Amniotic epithelial cell (primary cell): ENCODE measurements at regions not wholly inside any gene's neighbourhood (a gene's known extent, or its start where the extent isn't known, plus 50 kb on each side); places are given as distances from the start of the nearest gene placed in this dataset.
"Not testable (repeated sequence)": the region's sequence is repeated elsewhere in the genome, so short reads cannot be mapped to it uniquely, and the experiment has no call there.

ENCODE experiments used
- DNase-seq: peaks from one replicate; pipeline ENCODE4 v3.0.0-alpha.2; 2010; ENCODE audit warnings: low read depth

DNA sequence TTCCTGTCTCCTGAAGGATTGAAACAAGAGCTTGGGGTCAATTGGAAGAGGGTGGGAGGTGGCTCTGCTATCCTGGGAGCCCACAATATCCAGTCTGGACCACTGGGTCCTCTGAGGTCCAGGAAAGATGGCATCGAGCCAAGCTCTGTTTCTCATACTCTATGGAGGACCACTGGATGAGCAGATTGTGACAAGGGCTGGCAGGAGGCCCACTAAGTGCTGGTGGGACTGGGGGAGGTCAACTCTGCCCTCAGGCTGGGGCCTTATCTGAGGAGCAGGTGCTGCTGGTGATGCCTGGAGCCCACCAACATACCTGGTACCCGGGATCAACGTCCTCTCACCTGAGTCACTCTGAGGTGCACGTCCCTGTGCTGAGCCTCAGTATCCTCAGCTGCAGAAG, 142.4 kb downstream of the NDUFA10 start:
- DNase-seq, result no peak

DNA sequence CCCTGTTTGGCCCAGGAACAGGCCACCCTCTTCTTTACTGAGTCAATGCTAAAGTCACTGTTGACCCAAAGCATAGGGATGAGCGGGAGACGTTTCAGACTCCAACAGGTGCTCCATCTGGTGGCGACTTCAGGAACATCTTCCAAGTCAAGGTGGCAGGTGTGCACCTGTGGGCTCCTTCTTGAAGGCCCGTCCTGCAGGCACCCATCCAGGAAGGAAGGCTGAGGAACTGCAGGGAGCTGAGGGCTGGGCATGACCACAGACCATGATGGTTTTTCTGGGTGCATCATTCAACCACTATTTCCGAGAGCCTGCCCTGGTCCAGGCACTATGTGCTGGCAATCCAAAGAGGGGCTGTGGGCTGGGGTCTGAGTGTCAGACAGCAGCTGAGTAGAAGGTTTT, 142.8 kb downstream of the NDUFA10 start:
- peak; percentile 14 for DNase-seq

DNA sequence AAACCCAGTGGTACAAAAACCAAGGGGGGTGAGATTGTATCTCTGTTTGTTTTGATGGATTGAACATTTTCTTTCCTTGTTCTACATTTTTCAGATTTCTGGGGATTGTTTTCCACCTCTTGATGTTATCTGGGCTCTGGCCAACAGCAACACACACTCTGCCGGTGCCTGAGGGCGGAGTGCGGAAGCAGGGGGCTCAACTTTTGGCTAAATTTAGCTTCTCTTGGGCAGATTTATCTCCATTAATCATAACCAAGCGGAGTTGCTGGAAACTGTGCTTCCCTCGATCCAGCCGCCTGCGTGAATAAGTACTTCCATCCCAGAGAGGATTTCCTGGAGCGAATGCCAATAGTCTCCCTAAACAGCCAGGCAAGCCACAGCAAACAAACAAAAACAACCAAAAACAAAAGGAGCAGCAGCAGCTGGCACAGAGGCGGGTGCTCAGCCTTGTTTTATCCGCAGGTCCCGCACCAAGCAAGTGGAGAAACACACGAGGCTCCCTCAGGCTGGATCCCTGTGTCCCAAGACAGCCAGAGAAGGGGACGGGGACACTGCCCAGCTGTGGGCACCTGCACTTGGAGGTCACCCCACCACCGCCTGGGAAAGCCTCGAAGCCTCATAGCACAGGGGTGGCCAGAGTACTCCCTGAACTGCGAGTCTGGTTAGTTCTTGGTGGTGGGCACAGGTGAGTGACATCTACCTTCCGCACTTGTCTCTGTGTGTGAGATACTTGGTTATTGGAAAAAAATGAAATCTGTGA, 143.4 kb downstream of the NDUFA10 start:
- DNase-seq, result peak; percentile 13

DNA sequence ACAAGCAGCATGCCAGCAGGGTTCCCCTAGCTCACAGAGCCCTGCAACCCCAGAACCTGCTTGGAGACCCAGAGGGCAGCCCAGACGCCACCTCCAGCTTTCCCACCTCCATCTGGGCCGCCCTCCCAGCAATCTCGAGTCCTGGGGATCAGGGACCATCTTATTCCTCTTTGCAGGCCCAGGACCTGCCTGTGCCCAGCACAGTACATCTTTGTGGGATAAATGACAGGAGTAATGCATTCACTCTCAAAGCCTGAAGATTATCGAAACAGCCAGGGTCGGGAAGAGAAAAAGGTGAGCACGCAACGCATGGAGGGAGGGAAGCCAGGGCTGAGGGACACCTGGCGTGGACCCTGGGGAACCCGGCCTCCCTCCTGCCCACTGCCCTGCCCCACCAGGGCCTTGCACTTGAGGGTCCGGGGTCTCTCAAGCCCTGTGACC, 144.1 kb downstream of the NDUFA10 start:
- DNase-seq, result no peak

DNA sequence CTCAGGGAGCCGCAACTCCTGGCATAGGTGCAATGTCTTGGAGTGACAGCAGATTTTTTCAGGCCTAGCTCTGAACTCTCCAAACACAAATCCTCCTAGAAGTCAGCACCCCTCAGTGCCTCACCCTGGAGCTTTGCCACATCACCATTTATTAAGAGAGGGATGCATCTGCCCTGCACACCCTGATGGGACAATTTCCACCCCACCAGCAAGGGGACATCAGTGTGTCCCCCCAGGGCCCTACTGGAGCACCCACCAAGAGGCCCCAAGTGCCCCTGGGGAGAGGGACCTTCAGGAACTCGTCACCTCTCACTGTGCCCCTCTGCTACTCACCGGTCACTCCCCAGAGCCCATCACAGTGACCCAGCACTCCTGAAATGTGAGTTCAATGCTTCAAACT, 144.7 kb downstream of the NDUFA10 start:
- DNase-seq, result no peak

DNA sequence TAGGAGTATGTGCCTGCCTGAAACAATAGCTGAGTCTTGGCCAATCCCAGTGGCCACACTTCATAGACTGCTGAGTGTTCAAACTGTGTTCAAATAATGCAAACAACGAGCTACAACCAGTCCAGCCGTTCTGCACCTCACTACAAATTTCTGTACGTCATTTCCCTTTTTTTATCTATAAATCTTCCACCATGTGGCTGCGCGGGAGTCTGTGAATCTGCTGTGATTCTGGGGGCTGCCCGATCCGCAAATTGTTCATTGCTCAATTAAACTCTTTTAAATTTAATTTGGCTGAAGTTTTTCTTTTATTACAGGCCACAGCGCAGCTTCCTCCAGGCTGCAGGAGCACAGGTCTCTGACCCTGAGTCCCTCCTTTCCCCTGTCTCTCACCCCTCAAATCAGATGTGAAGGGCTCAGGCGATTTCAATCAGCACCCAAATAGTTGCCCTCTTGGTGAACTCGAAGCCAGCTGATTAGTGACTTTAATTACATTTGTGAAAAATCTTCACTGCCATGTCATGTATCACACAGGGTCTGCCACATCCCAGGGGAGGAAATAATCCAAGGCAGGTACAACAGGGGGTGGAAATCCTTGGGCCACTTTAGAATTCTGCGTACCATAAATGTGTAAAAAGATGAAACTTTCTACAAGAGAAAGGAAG, 145.6 kb downstream of the NDUFA10 start:
- DNase-seq, result no peak

DNA sequence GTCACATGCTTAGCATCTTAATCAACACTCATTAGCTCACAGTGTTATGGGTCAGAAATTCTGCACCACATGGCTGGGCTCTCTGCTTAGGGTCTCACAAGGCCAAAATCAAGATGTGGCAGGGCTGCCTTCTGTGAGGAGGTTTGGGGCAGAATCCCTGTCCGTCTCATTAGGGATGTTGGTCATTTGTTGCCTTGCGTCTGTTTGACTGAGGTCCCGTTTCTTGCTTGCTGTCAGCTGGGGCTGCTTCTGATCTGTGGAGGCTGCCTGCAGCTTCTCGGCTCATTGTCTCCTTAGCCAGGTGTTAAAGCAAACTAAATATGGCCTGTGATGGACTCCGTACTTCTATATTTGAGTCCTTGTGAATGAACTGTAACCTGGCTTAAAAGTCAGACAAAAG, 146.5 kb downstream of the NDUFA10 start:
- no peak for DNase-seq

DNA sequence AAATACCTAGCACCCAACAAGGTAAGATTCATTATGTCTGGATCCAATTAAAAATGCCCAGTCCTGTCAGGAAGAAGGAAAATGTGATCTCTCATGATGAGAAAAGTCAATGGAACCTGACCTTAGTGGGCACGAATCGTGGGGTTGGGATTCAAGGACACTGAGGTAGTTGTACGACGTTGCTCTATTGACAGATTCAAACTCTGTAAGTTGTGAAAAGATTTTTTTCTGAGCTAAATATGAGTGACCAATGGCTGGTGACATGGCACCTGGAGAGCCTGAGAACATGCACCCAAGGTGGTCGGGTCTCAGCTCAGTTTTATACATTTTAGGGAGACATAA, 148.2 kb downstream of the NDUFA10 start:
- no peak for DNase-seq

DNA sequence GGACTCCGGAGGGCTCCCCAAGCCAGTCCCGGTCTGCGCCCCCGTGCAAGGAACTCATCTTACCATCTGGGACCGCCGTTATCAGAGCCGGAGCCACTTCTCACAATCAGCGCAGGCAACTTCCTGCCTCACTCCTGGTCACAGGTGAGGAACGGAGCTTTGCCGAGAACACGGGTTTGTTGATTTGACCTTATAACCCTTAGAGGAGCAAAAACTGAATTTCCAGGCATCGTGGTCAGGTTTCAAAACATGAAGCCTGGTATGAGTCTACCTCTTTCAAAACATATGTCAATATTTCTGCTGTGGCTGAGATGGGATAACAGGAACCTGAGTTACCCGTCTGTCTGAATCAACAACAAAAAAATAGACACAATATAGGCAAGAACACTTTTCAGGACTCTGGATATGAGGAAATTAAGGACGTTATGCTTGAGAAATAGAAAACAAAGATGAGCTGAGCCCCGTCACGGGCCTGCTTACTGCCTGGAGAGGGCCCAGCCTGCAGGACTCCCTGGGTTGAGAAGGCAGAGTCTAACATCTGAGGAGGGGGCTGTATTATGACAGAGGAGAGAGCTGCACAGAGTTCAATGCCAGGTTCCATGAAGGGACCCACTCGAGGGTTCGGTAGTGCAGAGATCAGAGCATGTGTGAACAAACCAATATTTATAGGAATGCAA, 148.7 kb downstream of the NDUFA10 start:
- no peak for DNase-seq

DNA sequence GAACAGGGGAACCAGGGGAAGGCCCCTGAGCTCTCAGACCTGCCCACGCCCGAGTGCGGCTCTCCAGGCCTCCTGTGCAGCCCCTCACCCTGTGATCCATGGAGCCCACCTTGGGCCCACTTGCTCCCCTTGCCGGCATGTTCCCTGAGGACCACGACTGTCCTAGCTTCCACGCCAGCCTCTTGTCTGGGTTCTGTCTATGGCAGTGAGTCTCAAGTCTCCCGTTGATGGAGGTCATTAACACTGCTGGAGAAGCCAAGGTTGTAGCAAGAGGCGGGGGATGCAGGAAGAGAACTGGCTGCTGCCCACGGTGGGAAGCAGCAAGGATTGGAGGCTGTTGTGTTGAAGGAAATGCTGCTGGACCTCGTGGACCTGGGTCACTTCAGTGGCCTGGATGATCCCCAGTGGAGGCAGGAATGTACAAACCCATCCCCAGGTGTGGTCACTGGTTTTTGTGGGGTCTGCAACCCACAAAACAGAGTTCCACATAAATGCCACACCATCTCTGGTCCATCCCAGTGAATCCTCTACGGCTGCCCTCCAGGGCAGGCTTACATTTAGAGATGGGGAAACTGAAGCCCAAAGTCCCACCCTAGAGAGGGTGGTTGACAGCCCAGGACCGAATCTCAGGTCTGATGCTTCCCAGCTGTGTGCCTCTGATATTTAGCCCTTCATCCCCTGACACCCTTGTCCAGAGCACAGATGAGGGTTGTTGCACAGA, 150.3 kb downstream of the NDUFA10 start:
- DNase-seq, result no peak

DNA sequence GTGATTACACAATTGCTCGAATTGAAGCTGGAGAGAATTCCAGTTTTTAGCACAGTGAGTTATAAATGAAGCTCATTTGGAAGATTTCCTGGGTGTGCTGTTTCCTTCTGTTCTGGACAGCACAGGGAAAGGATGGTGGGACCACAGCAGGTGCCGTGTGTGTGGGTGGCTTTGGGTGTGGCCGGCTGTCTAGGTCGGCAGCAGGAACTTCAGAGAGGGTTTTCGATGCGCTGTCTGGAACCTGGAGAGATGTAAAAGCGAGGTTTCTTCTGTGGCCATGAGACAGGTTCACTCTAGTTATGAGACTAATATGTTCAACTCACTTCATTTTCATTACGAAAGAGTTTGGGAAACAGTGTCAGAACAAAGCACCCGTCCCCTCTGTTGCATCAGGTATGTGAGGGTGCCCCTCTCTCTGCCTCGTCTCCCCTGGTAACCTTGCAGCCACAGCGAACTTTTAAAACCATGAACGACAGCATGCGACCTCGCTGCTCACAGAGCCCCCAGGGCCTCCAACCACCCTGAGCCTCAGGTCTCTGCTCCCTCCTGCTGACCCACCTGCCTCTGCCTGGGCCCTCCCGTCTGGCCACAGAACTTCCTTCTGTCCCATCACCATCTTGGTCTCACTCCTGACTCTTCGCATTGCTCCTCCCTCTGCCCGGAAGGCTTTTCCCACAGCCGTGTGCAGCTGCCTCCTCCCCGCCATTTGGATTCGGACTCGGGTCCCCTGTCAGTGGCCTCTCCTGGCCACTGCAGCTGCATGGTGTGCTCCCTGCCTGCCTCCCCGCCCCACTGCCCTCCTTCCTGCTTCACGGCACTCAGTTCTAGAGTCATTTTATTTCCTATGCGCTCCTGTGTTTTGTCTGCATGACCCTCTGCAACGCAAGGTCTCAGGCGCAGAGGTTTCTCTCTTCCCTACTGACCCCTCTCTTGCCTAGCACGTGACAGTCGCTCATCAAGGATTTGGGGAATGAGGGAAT, 151.2 kb downstream of the NDUFA10 start:
- no peak for DNase-seq

DNA sequence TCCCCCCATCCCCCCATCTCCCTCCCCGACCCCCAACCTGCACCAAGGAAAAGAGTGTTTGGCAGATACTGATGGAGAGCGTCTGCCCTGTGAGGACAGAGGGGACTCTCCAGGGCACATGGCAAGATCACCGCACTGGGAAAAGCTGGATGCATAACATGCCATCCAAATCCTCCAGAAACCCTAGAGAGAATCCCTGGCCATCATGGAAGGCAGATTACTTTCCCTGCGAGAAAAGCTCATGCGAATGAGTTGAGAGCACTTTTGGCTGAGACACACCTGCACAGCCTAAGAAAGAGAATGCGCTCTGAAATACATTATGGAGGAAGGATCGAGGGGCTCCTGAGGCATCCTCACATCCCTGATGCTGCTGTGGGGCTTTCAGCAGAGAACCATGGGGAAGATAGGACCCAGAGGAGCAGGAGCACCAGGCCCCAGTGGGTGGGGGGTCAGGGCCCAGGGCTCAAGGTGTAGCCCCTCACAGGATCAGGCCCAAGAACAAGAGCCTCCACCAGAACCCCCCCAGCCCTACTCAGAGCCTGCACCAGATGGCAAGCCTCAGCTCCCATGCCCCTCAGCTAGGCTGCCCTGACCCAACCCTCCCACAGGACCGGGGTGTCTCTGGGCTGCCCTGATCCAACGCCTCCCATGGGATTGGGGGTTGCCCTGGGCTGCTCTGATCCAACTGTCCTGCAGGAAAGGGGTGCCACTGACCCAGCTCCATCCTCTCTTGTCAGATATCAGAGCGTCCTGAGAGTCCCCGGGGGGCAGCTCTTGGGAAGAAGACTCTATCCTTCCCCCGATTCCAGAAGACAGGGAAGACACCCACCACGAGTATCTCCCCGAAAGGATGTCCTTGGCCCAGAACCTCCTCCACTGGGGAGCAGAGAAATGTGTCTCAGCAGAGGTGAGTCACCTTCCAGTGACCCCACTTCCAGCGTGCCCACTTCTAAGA, 153.4 kb downstream of the NDUFA10 start:
- no peak for DNase-seq

DNA sequence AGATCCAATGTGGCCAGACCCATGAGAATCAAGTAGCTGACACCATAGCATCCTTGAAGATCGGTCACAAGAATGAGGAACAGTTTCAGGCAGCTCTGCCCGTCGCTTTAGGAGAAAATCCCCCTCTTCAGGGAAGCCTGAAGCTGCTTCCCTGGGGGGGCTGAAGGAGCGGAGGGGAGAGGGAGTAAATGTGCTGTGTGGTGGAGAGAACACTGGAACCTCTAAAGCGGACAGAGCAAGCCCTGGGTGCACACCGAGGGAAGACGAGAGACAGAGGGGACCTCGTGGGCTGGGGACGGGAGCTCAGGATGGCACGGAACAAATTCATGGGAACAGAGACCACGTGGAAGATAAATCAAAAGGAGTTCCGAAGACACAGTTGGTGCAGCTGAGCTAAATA, 154.3 kb downstream of the NDUFA10 start:
- no peak for DNase-seq

DNA sequence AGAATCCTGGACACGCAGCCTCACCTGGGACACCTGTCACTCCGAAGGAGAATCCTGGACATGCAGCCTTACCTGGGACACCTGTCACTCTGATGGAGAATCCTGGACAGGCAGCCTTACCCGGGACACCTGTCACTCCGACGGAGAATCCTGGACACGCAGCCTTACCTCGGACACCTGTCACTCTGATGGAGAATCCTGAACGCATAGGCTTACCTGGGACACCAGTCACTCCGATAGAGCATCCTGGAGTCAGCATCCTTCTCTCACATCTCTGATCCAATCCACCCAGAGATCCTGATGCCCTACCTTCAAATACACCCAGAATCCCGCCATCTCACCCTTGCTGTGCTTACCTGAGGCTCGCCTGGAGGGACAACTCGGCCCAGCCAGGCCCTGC, 154.9 kb downstream of the NDUFA10 start:
- no peak for DNase-seq

DNA sequence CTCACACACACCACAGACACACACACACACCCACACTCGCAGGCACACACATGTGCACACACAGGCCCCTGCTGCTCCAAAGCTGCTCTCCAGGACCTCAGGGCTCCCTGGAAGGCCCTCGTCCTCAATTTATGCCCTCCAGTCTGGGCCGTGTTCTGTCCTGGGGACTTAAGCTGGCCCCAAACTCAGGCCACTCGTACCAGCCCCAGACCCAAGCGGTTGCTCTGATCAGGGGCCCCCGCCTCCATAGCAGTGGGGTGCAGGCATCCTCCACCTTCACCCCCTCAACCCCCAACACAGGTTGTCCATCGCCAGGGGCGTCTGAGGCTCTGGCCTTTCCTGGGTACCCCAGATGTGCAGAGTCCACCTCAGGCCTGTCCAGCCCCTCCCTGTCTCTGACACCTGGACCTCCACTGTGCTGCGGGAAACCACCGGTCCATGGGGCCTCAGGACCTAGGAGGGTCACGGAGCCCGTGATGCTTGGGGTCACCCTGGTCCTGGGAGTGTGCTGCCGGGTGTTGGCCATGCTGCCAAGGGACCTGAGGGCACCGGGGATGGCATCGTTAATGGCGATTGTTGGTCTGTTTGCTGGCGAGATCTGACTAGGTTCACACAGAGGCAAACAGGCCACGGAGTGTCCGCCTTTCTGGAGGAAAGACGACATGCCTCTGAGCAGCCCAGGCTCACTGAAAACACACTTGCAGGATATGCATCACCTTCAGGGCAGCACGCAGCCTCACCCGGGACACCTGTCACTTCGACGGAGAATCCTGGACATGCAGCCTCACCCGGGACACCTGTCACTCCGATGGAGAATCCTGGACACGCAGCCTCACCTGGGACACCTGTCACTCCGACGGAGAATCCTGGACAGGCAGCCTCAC, 155.6 kb downstream of the NDUFA10 start:
- DNase-seq, result no peak

DNA sequence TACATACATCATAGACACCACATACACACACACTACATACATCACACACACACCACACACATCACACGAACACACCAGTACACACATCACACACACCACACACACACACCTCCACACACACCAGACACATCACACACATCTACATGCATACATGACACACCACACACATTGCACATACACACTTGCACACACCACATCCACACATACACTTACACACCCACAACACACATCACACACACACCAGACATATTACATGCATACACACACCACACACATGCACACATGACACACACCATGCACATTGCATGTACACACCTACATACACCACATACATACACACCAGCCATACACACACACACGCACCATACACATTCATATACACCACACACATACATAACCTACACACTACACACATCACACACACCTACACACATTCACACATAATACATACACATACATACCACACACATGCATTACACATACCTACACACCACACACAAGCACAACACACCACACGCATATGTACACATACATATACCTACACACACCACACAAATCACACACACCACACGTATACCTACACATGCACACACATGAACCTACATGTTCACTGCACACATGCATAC, 156.5 kb downstream of the NDUFA10 start:
- no peak for DNase-seq

DNA sequence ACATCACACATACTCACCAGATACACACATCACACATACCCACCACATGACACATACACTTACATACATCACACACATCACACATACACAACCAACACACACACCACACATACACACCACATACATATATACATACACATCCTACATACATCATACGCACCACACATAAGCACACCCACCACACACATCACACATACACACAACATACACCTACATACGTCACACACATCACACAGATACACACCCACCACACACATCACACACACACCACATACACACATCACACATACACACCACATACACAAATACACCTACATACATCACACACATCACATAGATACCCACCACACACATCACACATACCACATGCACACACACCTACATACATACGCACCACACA, 158.4 kb downstream of the NDUFA10 start:
- DNase-seq, result no peak

DNA sequence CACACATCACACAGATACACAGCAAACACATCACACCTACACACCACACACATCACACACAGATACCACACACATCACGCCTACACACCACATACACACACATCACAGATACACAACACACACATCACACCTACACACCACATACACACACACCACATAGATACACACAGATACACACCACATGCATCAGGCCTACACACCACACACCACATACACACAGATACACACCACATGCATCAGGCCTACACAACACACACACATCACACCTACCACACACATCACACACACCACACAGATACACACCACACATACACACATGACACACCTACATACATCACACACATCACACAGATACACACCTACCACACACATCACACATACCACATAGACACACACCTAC, 158.8 kb downstream of the NDUFA10 start:
- no peak for DNase-seq

DNA sequence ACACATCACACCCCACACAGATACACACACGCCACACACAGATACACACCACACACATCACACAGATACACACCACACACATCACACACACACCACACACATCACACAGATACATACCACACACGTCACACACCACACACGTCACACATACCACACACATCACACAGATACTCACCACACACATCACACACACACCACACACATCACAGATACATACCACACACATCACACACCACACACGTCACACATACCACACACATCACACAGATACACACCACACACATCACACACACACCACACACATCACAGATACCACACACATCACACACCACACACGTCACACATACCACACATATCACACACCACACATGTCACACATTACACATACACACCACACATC, 159.3 kb downstream of the NDUFA10 start:
- DNase-seq, result not testable (repeated sequence)
